Inferior parietal cortex (tissue), 1 donor: ENCODE measurements at regions not wholly inside any gene's neighbourhood (a gene's known extent, or its start where the extent isn't known, plus 50 kb on each side); places are given as distances from the start of the nearest gene placed in this dataset.

ENCODE experiments used
- DNase-seq: peaks from one replicate; pipeline ENCODE4 v3.0.0-alpha.2; 2016; ENCODE audit errors: extremely low spot score

GRCh38 chr18:33817096-33817495 is 239.1 kb downstream of the ASXL3 start:
- DNase-seq: no peak

DNA sequence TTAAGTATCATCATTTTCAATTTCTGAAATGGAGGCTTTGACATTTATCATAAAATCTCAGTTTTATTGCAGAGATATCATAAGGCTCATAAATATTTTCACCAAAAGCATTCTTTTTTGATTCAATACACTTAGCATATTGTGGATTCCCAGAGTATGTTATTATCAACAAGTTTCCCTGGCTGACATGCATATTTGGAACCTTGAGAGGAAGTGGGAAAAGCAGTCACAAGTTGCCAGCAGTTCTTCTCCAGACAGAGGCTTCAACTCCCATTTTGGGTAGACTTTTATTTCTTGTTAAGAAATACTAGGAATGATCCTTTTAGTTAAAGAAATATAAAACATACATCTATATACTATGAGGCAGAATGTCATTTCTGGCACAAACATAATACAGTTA is 236.5 kb downstream of the ASXL3 start:
- DNase-seq: no peak

GRCh38 chr18:33812186-33812585 is 234.2 kb downstream of the ASXL3 start:
- DNase-seq: no peak

- no peak for DNase-seq
Measured at GRCh38 chr18:33805592-33805991, 227.6 kb downstream of the ASXL3 start.

- DNase-seq: no peak
Measured at GRCh38 chr18:33804258-33804657, 226.2 kb downstream of the ASXL3 start.

DNA sequence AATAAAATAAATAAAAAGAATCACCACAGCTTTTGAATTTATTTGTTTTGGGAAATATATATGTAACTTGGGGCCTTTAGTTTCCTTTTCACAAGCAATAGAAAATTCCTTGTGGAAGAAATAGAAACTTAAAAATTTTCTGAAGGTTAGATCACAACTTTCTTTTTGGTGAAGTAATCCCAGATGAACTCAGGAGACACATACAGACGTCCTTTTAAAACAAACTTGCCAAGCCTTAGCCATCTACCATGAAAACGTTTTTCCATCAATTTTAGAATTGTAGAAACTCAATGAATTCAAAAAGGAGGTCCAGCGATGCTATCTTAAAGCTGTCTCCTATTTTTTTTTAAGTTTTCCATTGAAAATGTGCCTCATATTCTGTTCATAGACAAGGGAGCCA is 225.6 kb downstream of the ASXL3 start:
- DNase-seq: no peak

DNA sequence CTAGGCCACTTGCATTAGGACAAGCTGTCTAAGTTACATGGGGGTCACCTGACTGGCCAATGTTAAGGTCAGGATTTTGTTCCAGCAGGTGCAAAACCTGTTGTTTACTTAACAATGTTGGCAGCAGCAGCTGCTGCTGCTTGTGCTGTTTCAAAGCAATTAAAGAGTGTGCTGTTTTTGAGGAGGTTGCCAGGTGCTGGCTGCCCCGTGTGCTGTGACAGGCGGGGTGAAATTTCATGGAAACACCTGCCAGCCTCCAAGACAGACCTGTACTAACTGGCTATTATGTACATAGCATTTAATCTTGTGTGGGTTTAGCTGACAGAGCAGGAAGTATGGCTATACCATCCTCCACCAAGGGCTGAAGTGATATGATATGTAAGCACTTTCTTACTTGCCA is 224.9 kb downstream of the ASXL3 start:
- no peak for DNase-seq
